ENCODE measurements at regions not wholly inside any gene's neighbourhood (a gene's known extent, or its start where the extent isn't known, plus 50 kb on each side); places are given as distances from the start of the nearest gene placed in this dataset.

DNA sequence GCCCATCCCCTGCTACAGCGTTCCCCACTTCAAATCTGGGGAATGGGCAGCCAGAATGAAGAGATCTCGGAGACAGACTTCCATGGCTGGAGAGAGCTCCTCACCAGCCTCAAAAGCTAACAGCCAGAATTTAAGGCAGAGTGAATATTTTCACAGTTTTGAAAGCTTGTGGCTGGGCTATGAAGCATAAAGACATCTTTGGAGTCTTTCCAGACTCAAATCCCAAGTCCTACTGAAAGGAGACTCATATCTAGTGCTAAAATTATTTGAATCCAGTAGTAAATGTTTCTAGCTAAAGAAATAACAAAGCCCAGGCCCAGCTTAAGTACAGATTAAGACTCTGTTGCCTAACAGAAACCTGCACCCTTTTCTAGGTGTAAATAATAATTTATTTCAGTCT lies 628.4 kb upstream of the ALCAM start:
- intact Hi-C loops (cut with micrococcal nuclease) = no loop called here
- ATAC-seq = no peak
- no peak for DNase-seq

GRCh38 chr3:104740874-104741379 lies 625.8 kb upstream of the ALCAM start:
- intact Hi-C loops (cut with micrococcal nuclease) = no loop called here
- DNase-seq (peak; percentile 15), ATAC-seq (no peak)

DNA sequence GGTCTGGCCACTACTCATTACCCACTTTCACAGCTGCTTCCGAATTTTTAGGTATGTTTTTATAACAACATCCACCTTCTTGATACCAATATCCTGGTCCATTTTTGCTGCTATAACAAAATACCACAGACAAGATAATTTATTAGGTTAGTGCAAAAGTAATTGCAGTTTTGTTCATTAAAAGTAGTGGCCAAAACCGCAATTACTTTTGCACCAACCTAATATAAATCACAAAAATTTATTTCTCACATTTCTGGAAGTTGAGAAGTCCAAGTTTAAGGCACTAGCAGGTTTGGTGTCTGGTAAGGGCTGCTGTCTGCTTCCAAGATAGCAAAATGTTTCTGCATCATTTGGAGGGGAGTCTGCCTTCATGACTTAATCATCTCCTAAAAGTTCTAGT lies 624.7 kb upstream of the ALCAM start:
- ATAC-seq (no peak), DNase-seq (no peak)
- intact Hi-C loops (cut with micrococcal nuclease) = no loop called here

GRCh38 chr3:104745313-104745712 lies 621.4 kb upstream of the ALCAM start:
- ATAC-seq (no peak), DNase-seq (no peak)
- intact Hi-C loops (cut with micrococcal nuclease) = no loop called here

DNA sequence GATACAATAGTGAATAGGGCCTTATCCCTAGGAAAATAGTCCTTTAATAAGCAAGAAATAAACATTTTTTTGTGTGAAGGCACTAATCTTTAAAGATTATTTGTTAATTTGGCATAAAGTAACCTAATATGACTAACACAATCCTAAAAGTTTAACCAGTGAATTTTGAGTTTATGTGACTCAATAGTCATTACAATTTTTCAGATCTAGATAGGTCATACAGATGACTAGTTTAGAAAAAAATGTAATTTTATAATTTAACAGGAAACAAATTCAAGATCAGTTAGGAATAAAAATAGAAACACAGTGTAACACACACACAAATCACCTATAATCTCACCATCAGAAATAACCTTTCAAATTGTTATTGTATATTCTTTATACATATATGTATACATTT lies 620.7 kb upstream of the ALCAM start:
- intact Hi-C loops (cut with micrococcal nuclease) = no loop called here
- ATAC-seq (no peak), DNase-seq (no peak)

DNA sequence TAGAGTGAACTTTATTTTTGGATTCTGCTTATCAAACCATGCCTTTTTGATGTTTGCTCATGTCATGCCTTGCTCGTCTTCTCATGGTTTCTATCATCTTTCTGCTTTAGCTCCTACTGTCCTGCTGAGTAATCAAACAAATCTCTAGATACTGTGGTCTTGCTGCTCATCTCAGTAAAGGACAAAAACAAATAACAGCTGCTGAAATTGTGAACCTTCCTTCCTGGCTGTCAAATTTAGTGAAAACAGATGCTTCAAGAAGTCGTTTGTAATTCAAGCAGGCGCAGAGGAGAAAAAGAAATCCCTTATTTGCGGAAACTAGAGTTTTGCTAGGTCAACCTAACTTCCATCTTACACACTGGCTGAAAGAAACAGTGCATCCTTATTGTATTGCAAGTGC lies 616.1 kb upstream of the ALCAM start:
- DNase-seq = no peak
- no peak for ATAC-seq
- intact Hi-C loops (cut with micrococcal nuclease) = no loop called here

DNA sequence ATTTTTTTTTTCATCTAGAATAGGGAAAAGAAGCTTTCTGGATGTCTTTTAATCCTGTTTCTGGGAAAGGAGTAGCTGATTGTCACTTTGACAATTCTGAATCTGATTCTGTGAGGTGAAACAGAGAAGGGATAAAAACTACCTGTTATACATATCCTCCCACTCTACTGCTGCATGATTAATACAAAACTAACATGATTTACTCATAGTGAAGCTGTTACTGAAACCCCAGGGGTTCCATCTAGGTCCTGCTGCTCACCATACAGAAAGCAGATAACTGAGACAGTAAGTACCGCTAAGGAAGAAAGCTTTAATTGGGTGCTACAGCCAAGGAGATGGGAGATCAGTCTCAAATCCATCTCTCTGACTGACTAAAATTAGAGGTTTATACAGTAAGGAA lies 610.9 kb upstream of the ALCAM start:
- intact Hi-C loops (cut with micrococcal nuclease) = no loop called here
- no peak for DNase-seq
- no peak for ATAC-seq

DNA sequence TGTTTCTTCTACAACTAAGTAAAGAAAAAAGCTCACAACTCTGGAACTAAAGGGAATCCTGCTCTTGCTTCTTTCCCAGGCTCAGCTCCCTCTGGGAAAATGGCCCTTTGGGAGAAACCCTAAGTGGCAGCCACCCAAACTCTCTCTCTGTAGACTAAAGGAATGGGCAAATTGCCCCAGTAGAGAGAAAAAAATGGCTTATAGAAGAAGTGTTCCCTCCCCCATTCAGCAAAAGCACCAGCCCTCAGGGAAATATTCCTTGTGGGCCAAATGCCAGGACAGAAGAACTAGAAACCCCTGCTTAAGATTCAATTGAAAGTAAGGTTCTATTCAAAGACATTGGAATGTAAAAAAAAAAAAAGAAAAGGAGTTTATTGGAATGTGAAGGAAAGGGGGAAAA lies 603.7 kb upstream of the ALCAM start:
- ATAC-seq (no peak), DNase-seq (no peak)
- intact Hi-C loops (cut with micrococcal nuclease) = no loop called here

GRCh38 chr3:104764496-104764895 lies 602.2 kb upstream of the ALCAM start:
- ATAC-seq = no peak
- intact Hi-C loops (cut with micrococcal nuclease) = no loop called here

DNA sequence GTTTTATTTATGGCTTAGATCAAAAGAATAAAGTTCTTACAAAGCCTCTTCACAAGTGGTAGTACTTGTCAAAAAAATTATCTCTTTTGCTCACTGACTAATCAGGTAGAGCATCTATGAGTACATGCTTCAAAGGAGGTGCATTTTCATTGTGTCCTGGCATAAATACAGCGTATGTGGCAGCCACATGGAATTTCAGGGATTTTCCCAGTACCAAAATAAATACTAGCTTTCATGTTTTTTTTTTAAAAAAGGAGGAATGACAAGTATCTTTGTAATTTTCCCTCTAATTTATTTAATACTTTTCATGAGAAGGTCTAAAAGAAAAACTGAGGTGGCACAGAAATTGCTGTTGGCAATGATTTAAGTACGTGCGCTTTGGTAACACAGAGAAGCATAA lies 597.8 kb upstream of the ALCAM start:
- no peak for ATAC-seq
- intact Hi-C loops (cut with micrococcal nuclease) = no loop called here
- DNase-seq = no peak

More at GRCh38 chr3:104764496-104764895, 602.2 kb upstream of the ALCAM start:
- DNase-seq = no peak

DNA sequence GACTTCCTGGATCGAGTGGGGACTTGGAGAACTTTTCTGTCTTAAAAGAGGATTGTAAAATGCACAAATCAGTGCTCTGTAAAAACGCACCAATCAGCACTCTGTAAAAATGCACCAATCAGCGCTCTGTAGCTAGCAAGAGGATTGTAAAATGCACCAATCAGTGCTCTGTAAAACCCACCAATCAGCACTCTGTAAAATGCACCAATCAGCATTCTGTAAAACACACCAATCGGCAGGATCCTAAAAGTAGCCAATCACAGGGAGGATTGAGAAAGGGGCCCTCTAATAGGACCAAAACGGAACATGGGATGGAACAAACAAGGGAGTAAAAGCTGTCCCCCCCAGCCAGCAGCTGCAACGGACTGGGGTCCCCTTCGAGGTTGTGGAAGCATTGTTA lies 587.4 kb upstream of the ALCAM start:
- DNase-seq (no peak), ATAC-seq (no peak)
- intact Hi-C loops (cut with micrococcal nuclease) = no loop called here

DNA sequence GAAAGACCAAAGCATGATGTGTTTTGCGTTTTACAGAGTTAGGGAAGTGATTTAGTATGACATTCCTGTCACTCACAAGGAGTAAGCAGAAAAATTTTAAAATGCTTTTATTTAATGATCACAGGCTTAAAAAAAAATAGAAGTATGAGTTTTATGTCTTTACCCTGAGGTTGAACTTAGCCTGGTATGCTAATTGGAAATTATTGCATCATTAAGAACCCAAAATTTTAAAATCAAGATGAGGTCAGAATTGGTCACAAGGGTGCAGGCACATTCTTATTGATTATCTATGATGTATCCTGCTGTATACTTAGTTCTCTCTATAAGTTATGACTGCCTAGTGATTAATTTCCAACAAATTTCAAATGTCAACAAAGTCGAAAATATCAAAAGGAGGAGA lies 585.6 kb upstream of the ALCAM start:
- intact Hi-C loops (cut with micrococcal nuclease) = no loop called here
- ATAC-seq (no peak), DNase-seq (no peak)

DNA sequence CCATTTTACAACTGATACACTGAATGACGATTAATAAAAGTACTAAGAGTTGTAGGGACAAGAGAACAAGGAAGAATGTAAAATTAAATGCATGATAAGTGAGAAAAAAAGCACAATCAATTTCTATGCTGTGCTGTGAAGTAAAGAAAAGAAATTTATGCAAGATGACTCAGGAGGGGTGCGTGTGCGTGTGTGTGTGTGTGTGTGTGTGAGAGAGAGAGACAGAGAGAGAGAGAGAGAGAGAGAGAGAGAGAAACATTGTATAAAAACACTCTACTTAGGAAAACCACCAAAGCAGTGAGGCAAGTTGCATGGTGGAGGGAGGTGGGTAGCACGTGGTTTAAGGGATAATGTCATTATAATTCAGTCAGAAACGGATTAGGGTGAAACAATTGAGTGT lies 580.8 kb upstream of the ALCAM start:
- ATAC-seq = no peak
- intact Hi-C loops (cut with micrococcal nuclease) = no loop called here
- no peak for DNase-seq

DNA sequence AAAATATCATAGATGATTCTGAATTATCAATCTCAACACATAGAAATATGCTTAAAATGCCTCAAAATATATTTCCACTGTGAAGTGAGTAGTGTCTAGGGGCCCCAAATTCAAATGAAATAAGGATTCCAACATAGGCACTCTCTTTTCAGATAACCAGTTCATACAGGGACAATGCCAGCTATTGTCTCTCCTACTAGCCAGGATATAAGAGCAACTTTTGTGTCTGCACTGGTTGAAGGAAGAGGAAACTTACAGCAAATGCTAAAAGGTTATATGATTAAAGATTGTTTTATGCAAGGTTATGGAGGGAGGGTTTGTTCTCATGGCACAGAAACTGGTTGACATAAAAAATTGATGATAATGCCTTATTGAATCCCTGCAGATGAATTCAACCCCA lies 579.4 kb upstream of the ALCAM start:
- DNase-seq = no peak
- ATAC-seq = no peak
- intact Hi-C loops (cut with micrococcal nuclease) = no loop called here

DNA sequence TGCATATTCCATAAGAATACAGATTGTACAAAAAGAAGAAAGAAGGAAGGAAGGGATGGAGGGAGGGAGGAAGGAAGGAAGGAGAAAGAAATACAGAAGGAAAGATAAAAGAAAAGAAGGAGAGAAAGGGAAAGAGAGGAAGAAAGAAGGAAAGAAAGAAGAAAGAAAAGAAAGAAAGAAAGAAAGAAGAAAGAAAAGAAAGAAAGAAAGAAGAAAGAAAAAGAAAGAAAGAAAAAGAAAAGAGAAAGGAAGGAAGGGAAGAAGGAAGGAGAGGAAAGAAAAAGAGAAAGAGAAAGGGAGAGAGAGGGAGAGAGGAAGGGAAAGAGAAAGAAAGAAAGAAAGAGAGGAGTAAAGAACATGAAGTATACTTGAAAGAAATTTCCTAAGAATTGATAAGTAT lies 577.9 kb upstream of the ALCAM start:
- DNase-seq = no peak
- ATAC-seq = no peak
- intact Hi-C loops (cut with micrococcal nuclease) = no loop called here

- intact Hi-C loops (cut with micrococcal nuclease) = no loop called here
- ATAC-seq = no peak
Measured at GRCh38 chr3:104791331-104791730, 575.4 kb upstream of the ALCAM start.

DNA sequence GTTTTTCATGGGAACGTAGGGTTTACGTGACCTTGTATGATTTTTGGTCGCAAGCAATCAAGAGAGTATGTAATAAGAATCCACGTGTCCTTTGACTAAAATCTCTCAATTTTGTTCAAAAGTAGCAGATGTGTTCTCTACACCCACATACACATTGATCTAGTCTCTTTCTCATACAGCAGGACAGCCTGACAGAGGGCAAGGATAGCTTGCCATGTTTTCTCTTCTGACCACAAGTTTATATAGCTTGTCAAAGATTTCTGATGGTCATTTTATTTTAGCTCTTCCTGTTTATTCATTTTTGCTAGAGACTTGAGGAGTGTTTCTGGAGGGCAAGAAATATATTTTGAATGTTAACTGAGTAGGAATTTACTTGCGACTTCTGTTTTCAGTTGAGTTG lies 570.2 kb upstream of the ALCAM start:
- intact Hi-C loops (cut with micrococcal nuclease) = no loop called here
- DNase-seq = no peak
- ATAC-seq = no peak

More at GRCh38 chr3:104791331-104791730, 575.4 kb upstream of the ALCAM start:
- DNase-seq = no peak

DNA sequence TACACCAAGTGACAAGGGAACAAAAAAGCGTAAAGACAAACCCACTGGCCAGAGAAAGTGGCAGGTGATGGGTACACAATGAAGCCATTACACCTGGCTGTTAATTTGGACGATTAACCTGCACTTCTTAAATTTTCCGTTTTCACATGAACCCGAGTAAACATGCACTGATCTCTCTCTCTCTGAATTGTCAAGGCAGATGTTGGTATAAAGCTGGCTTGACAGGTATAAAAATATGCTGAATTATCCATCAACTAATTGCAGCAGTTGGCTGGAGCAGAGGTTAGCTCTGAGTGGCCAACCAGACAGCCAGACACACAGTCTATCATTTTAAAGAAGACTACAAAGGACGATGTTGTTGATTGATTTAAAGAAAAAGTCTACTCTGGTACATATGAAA lies 561.7 kb upstream of the ALCAM start:
- ATAC-seq = no peak
- intact Hi-C loops (cut with micrococcal nuclease) = no loop called here

GRCh38 chr3:104805508-104805907 lies 561.2 kb upstream of the ALCAM start:
- intact Hi-C loops (cut with micrococcal nuclease) = no loop called here
- DNase-seq (no peak), ATAC-seq (no peak)

More for the DNA sequence above, 561.7 kb upstream of the ALCAM start:
- DNase-seq = no peak

DNA sequence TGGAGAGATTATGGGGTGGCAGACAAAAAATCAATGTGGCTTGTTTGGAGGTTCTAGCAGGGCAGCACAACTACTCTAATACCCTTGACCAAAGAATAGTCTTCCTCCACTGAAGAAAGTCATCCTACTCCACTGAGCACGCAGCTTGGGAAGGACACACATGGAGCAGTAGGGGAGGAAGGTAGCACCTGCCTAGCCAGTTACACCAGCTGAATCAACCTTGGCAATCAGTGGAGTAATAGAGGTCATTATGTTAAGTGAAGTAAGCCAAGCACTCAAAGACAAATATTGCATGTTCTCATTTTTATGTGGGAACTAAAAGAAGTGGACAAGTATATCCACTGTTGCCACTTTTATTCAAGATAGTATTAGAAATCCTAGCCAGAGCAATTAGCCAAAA lies 555.8 kb upstream of the ALCAM start:
- ATAC-seq = no peak
- intact Hi-C loops (cut with micrococcal nuclease) = no loop called here
- DNase-seq = no peak

DNA sequence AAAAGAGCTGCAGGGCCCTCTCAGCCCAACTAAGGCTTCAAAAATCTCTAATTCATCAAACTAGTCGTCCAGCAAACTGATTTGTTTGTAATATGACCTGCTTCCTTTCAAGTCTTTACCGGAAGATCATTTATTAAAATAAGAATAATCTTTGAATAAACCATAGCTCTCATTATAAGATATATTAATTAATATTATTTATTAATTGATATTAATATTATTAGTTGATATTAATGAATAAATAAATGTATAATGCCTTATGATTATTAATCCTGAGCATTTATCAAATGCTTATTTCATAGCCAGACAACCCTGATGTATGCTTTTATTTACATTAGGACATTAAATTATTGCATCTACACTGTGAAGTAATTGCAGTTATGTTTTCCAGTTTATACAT lies 550.7 kb upstream of the ALCAM start:
- ATAC-seq (no peak), DNase-seq (no peak)
- intact Hi-C loops (cut with micrococcal nuclease) = no loop called here

DNA sequence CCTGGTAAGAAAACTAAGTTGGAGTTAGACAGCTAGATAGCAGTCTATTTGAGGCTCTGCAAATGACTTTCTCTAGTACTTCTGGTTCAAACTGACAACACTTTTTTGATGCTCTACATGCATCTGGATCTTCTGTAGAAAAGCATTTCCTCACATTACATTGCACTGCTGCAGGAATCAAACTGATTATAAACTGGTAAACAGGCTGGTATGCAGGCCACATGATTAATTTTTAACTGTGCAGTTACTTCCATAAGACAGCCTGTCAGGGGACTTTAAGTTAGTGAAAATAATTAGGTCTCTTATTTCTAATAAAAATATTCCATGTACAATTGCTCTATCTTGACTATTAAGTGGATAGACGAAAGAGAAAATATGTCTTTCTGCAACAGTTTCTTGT lies 550.0 kb upstream of the ALCAM start:
- ATAC-seq = no peak
- intact Hi-C loops (cut with micrococcal nuclease) = no loop called here
- DNase-seq = no peak

Data from left ventricle myocardium superior (tissue), 1 donor.